GM12873 (cell line): ENCODE measurements at regions not wholly inside any gene's neighbourhood (a gene's known extent, or its start where the extent isn't known, plus 50 kb on each side); places are given as distances from the start of the nearest gene placed in this dataset.

Source experiments
- TF ChIP-seq, protein P1 (sequence below): IDR thresholded peaks from 2 replicates; pipeline ENCODE4 v1.5.1; 2012; ENCODE audit warnings: low read depth, mild to moderate bottlenecking, moderate library complexity, low read length, control low read depth; ENCODE audit not compliant: insufficient read depth; ENCODE audit errors: missing control alignments

DNA sequence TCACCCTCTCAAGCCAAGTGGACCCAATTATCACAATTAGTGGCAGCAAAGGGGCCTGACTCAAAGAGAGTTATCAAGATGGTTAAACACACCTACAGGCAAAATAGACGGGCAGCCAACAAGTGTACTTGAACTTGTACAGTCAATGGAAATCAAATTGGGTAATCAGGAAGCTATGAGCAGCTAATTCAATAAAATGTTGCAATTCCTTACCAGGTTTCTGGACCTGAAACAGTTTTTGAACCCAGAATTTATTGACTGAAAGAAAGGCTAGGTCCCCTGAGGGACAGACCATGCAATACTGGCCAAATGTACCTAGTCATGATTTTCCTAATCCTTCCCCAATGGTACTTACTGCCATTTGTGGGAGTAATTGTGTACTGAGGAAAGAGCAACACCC, 679.8 kb downstream of the EPM2A start:
- TF ChIP-seq, protein P1, sequence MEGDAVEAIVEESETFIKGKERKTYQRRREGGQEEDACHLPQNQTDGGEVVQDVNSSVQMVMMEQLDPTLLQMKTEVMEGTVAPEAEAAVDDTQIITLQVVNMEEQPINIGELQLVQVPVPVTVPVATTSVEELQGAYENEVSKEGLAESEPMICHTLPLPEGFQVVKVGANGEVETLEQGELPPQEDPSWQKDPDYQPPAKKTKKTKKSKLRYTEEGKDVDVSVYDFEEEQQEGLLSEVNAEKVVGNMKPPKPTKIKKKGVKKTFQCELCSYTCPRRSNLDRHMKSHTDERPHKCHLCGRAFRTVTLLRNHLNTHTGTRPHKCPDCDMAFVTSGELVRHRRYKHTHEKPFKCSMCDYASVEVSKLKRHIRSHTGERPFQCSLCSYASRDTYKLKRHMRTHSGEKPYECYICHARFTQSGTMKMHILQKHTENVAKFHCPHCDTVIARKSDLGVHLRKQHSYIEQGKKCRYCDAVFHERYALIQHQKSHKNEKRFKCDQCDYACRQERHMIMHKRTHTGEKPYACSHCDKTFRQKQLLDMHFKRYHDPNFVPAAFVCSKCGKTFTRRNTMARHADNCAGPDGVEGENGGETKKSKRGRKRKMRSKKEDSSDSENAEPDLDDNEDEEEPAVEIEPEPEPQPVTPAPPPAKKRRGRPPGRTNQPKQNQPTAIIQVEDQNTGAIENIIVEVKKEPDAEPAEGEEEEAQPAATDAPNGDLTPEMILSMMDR: no peak

DNA sequence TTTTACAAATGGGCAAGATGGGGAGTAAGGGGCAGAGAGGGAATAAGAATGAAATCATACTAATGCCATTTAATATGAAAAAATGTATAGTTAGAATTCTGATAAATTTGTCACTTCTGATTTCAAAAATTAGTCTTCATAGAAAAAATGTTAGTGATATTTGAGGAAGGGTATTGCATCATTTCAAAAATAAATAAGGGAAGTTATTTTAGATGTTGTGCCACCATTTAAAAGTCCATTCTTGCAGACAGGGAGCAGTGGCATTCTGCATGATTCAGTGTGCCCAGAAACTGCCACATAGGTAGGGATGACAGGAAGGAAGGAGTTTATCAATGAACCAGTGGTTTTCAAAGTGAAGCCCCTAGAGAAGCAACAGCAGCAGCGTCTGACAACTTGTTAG, 674.6 kb downstream of the EPM2A start:
- TF ChIP-seq, protein P1: no peak

DNA sequence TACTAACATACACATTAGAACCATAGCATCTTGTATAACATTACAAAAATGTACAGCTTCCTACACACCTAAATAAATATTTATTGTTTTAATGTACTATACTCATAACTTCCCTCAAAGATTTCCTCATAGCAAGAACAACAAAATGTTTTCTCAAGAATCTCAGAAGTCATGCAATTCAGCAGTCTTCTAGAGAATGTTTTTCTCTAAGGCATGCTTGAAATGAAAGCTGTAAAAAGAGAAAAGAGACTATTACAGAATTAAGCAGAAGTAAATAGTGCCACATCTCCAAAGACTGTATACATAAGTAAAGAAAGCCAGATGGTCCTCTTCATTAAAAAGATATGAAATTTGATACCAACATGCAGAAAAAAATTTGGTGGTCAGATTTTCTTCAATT, 672.2 kb downstream of the EPM2A start:
- TF ChIP-seq, protein P1: no peak

DNA sequence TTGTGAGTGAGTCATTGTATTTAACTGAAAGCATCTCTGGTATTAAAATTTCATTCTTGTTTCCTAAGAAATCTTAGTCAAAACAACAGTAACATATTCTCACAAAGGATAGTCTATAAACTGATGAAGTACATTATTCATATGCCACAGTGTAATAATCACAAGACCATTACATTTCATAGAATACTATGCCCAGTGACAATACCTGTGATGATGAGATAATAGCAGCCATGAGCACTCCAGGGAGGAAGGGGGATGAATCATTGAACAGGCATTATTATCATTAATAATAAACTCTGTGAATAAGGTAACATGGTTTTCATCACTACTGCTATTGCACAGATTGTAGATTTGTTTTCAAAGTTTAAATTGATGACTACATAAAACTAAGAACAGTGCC, 667.9 kb downstream of the EPM2A start:
- TF ChIP-seq, protein P1: no peak

DNA sequence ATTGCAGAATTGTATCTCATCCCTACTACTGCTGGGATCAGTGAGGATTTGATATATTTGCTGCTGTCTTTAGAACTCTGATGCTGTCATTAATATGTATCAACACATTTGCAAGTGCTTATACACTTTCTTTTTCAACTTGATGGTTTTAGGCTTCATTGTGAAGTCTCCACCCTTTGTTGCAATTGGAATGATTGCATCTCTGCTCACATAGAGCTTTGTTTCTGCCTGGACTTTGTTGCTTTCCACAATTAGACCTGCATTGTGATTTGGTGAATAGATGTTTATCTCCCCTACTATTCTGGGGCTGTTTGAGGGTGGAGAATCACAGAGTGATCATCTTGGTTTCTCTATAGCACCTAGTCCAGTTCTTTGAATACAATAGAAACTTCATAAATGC, 666.7 kb downstream of the EPM2A start:
- TF ChIP-seq, protein P1: no peak

DNA sequence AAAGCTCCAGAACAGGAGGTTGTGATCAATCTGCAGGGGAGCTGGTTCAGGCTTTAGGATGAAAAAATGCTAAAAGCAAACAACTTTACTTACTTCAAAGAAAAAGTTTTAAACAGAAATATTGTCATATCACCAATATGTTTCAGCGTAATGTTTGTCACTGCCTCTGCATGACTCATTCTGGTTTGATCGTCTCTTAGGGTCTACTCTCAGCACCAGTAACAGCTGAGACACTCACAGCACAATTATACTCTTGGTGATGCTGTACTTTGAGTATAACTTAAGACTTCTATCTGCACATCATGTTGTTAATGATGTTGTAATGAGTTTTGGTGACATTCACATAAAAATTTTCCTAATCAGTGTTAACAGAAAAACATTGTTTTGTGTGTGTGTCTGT, 665.4 kb downstream of the EPM2A start:
- TF ChIP-seq, protein P1: no peak

DNA sequence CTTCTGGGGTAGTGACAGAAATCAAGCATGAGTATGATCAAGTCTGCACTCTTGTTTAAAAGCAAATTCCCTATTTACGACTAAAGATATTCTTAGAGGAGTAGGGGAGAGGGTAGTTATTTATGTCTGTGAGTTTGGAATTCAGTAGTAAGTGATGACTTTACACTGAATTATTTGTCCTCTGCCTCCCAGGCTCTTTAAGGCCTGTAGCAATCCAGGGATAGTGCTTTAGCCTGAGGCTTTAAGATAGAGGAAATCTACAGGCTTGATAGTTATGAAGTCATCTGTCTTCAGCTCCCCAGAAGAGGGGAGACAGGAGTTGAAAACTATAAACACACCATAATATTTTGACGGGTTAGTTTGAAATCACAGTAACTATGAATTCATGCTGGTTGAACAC, 664.5 kb downstream of the EPM2A start:
- TF ChIP-seq, protein P1: no peak

DNA sequence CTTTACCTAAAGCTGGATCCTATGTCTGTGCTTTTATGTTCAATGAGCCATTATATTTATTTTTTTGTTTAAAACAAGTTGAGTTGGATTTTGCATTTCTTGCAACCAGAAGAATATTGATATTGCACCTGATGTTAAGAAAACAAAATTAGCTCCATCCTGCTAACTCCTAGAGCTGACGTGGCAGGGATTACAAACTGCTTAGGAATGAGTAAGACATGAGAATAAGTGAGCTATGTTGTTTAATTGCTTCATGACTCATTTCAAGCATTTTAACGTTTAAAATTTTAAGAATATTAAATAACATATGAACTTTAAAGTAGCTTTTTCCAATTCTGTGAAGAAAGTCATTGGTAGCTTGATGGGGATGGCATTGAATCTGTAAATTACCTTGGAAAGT, 663.5 kb downstream of the EPM2A start:
- TF ChIP-seq, protein P1: no peak
